CD4-positive, alpha-beta T cell treated with Interleukin-21 for 1 hour (primary cell): ENCODE measurements at regions not wholly inside any gene's neighbourhood (a gene's known extent, or its start where the extent isn't known, plus 50 kb on each side); places are given as distances from the start of the nearest gene placed in this dataset.
A peak's percentile ranks its signal among the peaks of the same experiment; 100 is the strongest.
"Not testable (repeated sequence)": the region's sequence is repeated elsewhere in the genome, so short reads cannot be mapped to it uniquely, and the experiment has no call there.

ENCODE experiments used
- DNase-seq: peaks from one replicate; pipeline ENCODE4 v3.0.0-alpha.2; 2020

DNA sequence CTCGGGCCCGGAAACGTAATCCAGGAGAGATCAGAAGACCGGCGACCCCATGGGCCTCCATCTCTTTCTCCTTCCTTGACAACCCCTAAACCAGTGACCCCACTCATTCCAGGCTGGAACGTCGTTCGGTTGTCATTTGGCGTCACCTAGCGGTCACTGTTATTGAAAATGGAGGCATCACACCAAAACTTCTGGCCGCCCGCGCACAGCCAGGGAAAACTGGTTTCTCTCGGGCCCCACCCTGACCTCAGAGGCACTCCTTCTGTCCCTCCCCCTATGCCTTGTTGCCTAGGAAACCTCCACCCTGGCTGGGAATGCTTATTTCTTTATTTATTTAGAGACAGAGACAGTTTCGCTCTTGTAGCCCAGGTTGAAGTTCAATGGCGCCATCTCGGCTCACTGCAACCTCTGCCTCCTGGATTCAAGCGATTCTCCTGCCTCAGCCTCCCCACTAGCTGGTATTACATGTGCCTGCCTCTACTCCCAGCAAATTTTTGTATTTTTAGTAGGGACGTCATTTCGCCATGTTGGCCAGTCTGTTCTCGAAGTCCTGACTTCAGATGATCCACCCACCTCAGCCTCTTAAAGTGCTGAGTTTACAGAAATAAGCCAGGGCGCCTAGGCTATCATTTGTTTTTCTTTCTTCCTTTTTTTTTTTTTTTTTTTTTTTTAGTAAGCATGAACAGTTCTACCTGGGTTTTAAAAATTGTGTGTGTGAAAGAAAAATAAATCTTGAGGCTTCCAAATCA is 2144.1 kb upstream of the TPTE start:
- not testable (repeated sequence) for DNase-seq

DNA sequence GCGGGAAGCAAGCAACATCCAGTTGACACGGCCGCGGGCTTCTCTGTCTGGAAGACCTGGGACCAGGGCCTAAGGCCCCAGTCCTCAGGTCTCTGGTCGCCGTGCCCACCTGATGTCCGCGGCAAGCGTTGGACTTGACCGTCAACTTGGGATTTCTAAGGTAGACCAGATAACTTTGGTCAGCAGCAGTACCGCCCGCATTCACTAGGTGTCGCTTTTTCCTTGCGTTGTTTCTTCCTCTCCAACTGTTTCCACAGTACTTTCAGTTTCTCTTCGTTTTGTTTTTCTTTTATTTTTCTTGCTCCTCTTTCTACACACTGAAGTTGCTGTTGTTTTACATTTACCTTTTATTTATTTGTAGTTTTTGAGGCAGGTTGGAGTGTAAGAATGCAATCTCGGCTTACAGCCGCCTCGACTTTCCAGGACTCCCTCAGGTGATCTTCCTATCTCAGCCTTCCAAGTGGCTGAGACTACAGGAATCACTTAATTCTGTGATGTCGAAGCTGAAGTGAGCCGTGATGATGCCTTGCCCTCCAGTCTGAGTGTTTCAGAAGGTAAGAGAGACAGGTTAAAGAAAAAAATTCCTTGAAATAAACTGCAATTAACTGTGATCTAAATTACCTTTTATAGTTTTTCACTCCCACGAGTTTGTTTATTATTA is 2140.8 kb upstream of the TPTE start:
- not testable (repeated sequence) for DNase-seq

DNA sequence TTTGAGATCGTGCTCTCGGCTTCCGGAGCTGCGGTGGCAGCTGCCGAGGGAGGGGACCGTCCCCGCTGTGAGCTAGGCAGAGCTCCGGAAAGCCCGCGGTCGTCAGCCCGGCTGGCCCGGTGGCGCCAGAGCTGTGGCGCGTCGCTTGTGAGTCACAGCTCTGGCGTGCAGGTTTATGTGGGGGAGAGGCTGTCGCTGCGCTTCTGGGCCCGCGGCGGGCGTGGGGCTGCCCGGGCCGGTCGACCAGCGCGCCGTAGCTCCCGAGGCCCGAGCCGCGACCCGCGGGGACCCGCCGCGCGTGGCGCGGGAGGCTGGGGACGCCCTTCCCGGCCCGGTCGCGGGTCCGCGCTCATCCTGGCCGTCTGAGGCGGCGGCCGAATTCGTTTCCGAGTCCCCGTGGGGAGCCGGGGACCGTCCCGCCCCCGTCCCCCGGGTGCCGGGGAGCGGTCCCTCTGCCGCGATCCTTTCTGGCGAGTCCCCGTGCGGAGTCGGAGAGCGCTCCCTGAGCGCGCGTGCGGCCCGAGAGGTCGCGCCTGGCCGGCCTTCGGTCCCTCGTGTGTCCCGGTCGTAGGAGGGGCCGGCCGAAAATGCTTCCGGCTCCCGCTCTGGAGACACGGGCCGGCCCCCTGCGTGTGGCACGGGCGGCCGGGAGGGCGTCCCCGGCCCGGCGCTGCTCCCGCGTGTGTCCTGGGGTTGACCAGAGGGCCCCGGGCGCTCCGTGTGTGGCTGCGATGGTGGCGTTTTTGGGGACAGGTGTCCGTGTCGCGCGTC is 2133.0 kb upstream of the TPTE start:
- not testable (repeated sequence) for DNase-seq

DNA sequence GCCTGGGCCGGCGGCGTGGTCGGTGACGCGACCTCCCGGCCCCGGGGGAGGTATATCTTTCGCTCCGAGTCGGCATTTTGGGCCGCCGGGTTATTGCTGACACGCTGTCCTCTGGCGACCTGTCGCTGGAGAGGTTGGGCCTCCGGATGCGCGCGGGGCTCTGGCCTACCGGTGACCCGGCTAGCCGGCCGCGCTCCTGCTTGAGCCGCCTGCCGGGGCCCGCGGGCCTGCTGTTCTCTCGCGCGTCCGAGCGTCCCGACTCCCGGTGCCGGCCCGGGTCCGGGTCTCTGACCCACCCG is 2132.5 kb upstream of the TPTE start:
- DNase-seq, result not testable (repeated sequence)

DNA sequence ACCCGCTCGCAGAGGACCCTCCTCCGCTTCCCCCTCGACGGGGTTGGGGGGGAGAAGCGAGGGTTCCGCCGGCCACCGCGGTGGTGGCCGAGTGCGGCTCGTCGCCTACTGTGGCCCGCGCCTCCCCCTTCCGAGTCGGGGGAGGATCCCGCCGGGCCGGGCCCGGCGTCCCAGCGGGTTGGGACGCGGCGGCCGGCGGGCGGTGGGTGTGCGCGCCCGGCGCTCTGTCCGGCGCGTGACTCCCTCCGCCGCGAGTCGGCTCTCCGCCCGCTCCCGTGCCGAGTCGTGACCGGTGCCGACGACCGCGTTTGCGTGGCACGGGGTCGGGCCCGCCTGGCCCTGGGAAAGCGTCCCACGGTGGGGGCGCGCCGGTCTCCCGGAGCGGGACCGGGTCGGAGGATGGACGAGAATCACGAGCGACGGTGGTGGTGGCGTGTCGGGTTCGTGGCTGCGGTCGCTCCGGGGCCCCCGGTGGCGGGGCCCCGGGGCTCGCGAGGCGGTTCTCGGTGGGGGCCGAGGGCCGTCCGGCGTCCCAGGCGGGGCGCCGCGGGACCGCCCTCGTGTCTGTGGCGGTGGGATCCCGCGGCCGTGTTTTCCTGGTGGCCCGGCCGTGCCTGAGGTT is 2130.7 kb upstream of the TPTE start:
- DNase-seq, result not testable (repeated sequence)

DNA sequence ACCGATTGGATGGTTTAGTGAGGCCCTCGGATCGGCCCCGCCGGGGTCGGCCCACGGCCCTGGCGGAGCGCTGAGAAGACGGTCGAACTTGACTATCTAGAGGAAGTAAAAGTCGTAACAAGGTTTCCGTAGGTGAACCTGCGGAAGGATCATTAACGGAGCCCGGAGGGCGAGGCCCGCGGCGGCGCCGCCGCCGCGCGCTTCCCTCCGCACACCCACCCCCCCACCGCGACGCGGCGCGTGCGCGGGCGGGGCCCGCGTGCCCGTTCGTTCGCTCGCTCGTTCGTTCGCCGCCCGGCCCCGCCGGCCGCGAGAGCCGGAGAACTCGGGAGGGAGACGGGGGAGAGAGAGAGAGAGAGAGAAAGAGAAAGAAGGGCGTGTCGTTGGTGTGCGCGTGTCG is 2127.0 kb upstream of the TPTE start:
- not testable (repeated sequence) for DNase-seq

DNA sequence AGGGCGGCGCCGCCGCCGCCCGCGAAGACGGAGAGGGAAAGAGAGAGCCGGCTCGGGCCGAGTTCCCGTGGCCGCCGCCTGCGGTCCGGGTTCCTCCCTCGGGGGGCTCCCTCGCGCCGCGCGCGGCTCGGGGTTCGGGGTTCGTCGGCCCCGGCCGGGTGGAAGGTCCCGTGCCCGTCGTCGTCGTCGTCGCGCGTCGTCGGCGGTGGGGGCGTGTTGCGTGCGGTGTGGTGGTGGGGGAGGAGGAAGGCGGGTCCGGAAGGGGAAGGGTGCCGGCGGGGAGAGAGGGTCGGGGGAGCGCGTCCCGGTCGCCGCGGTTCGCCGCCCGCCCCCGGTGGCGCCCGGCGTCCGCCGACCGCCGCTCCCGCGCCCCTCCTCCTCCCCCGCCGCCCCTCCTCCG is 2125.4 kb upstream of the TPTE start:
- DNase-seq, result not testable (repeated sequence)

DNA sequence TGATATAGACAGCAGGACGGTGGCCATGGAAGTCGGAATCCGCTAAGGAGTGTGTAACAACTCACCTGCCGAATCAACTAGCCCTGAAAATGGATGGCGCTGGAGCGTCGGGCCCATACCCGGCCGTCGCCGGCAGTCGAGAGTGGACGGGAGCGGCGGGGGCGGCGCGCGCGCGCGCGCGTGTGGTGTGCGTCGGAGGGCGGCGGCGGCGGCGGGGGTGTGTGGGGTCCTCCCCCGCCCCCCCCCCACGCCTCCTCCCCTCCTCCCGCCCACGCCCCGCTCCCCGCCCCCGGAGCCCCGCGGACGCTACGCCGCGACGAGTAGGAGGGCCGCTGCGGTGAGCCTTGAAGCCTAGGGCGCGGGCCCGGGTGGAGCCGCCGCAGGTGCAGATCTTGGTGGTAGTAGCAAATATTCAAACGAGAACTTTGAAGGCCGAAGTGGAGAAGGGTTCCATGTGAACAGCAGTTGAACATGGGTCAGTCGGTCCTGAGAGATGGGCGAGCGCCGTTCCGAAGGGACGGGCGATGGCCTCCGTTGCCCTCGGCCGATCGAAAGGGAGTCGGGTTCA is 2122.4 kb upstream of the TPTE start:
- DNase-seq, result not testable (repeated sequence)

DNA sequence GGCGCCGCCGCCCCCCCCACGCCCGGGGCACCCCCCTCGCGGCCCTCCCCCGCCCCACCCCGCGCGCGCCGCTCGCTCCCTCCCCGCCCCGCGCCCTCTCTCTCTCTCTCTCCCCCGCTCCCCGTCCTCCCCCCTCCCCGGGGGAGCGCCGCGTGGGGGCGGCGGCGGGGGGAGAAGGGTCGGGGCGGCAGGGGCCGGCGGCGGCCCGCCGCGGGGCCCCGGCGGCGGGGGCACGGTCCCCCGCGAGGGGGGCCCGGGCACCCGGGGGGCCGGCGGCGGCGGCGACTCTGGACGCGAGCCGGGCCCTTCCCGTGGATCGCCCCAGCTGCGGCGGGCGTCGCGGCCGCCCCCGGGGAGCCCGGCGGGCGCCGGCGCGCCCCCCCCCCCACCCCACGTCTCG is 2121.5 kb upstream of the TPTE start:
- not testable (repeated sequence) for DNase-seq

DNA sequence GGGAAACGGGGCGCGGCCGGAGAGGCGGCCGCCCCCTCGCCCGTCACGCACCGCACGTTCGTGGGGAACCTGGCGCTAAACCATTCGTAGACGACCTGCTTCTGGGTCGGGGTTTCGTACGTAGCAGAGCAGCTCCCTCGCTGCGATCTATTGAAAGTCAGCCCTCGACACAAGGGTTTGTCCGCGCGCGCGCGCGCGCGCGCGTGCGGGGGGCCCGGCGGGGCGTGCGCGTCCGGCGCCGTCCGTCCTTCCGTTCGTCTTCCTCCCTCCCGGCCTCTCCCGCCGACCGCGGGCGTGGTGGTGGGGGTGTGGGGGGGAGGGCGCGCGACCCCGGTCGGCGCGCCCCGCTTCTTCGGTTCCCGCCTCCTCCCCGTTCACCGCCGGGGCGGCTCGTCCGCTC is 2119.6 kb upstream of the TPTE start:
- DNase-seq, result not testable (repeated sequence)

DNA sequence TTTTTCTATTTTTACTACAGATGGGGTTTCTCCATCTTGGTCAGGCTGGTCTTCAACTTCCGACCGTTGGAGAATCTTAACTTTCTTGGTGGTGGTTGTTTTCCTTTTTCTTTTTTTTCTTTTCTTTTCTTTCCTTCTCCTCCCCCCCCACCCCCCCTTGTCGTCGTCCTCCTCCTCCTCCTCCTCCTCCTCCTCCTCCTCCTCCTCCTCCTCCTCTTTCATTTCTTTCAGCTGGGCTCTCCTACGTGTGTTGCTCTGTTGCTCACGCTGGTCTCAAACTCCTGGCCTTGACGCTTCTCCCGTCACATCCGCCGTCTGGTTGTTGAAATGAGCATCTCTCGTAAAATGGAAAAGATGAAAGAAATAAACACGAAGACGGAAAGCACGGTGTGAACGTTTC is 2115.1 kb upstream of the TPTE start:
- not testable (repeated sequence) for DNase-seq

DNA sequence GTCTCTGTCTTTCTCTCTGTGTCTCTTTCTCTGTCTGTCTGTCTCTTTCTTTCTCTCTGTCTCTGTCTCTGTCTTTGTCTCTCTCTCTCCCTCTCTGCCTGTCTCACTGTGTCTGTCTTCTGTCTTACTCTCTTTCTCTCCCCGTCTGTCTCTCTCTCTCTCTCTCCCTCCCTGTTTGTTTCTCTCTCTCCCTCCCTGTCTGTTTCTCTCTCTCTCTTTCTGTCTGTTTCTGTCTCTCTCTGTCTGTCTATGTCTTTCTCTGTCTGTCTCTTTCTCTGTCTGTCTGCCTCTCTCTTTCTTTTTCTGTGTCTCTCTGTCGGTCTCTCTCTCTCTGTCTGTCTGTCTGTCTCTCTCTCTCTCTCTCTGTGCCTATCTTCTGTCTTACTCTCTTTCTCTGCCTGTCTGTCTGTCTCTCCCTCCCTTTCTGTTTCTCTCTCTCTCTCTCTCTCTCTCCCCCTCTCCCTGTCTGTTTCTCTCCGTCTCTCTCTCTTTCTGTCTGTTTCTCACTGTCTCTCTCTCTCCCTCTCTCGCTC is 2110.2 kb upstream of the TPTE start:
- not testable (repeated sequence) for DNase-seq

DNA sequence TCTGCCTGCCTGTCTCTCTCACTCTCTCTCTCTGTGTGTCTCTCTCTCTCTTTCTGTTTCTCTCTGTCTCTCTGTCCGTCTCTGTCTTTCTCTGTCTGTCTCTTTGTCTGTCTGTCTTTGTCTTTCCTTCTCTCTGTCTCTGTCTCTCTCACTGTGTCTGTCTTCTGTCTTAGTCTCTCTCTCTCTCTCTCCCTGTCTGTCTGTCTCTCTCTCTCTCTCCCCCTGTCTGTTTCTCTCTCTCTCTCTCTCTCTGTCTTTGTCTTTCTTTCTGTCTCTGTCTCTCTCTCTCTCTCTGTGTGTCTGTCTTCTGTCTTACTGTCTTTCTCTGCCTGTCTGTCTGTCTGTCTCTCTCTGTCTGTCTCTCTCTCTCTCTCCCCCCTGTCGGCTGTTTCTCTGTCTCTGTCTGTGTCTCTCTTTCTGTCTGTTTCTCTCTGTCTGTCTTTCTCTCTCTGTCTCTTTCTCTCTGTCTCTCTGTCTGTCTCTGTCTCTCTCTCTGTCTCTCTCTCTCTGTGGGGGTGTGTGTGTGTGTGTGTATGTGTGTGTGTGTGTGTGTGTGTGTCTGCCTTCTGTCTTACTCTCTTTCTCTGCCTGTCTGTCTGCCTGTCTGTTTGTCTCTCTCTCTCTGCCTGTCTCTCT is 2101.3 kb upstream of the TPTE start:
- peak; percentile 10 for DNase-seq

DNA sequence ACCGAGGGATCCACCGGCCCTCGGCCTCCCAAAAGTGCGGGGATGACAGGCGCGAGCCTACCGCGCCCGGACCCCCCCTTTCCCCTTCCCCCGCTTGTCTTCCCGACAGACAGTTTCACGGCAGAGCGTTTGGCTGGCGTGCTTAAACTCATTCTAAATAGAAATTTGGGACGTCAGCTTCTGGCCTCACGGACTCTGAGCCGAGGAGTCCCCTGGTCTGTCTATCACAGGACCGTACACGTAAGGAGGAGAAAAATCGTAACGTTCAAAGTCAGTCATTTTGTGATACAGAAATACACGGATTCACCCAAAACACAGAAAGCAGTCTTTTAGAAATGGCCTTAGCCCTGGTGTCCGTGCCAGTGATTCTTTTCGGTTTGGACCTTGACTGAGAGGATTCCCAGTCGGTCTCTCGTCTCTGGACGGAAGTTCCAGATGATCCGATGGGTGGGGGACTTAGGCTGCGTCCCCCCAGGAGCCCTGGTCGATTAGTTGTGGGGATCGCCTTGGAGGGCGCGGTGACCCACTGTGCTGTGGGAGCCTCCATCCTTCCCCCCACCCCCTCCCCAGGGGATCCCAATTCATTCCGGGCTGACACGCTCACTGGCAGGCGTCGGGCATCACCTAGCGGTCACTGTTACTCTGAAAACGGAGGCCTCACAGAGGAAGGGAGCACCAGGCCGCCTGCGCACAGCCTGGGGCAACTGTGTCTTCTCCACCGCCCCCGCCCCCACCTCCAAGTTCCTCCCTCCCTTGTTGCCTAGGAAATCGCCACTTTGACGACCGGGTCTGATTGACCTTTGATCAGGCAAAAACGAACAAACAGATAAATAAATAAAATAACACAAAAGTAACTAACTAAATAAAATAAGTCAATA is 2093.4 kb upstream of the TPTE start:
- DNase-seq, result not testable (repeated sequence)

DNA sequence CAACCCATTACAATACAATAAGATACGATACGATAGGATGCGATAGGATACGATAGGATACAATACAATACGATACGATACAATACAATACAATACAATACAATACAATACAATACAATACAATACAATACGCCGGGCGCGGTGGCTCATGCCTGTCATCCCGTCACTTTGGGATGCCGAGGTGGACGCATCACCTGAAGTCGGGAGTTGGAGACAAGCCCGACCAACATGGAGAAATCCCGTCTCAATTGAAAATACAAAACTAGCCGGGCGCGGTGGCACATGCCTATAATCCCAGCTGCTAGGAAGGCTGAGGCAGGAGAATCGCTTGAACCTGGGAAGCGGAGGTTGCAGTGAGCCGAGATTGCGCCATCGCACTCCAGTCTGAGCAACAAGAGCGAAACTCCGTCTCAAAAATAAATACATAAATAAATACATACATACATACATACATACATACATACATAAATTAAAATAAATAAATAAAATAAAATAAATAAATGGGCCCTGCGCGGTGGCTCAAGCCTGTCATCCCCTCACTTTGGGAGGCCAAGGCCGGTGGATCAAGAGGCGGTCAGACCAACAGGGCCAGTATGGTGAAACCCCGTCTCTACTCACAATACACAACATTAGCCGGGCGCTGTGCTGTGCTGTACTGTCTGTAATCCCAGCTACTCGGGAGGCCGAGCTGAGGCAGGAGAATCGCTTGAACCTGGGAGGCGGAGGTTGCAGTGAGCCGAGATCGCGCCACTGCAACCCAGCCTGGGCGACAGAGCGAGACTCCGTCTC is 2092.5 kb upstream of the TPTE start:
- DNase-seq, result not testable (repeated sequence)

DNA sequence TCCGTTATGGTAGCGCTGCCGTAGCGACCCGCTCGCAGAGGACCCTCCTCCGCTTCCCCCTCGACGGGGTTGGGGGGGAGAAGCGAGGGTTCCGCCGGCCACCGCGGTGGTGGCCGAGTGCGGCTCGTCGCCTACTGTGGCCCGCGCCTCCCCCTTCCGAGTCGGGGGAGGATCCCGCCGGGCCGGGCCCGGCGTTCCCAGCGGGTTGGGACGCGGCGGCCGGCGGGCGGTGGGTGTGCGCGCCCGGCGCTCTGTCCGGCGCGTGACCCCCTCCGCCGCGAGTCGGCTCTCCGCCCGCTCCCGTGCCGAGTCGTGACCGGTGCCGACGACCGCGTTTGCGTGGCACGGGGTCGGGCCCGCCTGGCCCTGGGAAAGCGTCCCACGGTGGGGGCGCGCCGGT is 2086.7 kb upstream of the TPTE start:
- DNase-seq, result not testable (repeated sequence)

DNA sequence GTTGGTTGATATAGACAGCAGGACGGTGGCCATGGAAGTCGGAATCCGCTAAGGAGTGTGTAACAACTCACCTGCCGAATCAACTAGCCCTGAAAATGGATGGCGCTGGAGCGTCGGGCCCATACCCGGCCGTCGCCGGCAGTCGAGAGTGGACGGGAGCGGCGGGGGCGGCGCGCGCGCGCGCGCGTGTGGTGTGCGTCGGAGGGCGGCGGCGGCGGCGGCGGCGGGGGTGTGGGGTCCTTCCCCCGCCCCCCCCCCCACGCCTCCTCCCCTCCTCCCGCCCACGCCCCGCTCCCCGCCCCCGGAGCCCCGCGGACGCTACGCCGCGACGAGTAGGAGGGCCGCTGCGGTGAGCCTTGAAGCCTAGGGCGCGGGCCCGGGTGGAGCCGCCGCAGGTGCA is 2078.3 kb upstream of the TPTE start:
- DNase-seq, result not testable (repeated sequence)

DNA sequence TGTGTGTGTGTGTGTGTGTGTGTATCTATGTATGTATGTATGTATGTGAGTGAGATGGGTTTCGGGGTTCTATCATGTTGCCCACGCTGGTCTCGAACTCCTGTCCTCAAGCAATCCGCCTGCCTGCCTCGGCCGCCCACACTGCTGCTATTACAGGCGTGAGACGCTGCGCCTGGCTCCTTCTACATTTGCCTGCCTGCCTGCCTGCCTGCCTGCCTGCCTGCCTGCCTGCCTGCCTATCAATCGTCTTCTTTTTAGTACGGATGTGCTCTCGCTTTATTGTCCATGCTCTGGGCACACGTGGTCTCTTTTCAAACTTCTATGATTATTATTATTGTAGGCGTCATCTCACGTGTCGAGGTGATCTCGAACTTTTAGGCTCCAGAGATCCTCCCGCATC is 2071.6 kb upstream of the TPTE start:
- DNase-seq, result not testable (repeated sequence)

DNA sequence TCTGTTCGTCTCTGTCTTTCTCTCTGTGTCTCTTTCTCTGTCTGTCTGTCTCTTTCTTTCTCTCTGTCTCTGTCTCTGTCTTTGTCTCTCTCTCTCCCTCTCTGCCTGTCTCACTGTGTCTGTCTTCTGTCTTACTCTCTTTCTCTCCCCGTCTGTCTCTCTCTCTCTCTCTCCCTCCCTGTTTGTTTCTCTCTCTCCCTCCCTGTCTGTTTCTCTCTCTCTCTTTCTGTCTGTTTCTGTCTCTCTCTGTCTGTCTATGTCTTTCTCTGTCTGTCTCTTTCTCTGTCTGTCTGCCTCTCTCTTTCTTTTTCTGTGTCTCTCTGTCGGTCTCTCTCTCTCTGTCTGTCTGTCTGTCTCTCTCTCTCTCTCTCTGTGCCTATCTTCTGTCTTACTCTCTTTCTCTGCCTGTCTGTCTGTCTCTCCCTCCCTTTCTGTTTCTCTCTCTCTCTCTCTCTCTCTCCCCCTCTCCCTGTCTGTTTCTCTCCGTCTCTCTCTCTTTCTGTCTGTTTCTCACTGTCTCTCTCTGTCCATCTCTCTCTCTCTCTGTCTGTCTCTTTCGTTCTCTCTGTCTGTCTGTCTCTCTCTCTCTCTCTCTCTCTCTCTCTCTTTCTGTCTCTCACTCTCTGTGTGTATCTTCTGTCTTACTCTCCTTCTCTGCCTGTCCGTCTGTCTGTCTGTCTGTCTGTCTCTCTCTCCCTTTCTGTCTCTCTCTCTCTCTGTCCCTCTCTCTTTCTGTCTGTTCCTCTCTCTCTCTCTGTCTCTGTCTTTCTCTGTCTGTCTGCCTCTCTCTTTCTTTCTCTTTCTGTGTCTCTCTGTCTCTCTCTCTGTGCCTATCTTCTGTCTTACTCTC is 2065.9 kb upstream of the TPTE start:
- not testable (repeated sequence) for DNase-seq
